Ishikawa (cell line): ENCODE measurements at regions not wholly inside any gene's neighbourhood (a gene's known extent, or its start where the extent isn't known, plus 50 kb on each side); places are given as distances from the start of the nearest gene placed in this dataset.

Experiments used
- NFIC ChIP-seq: IDR thresholded peaks from 2 replicates; pipeline ENCODE4 v1.6.1; 2012
- RAD21 ChIP-seq: IDR thresholded peaks from 2 replicates; pipeline ENCODE4 v1.6.1; 2012; ENCODE audit warnings: low read depth
- TCF12 ChIP-seq: IDR thresholded peaks from 2 replicates; pipeline ENCODE4 v1.6.1; 2012; ENCODE audit warnings: low read depth

DNA sequence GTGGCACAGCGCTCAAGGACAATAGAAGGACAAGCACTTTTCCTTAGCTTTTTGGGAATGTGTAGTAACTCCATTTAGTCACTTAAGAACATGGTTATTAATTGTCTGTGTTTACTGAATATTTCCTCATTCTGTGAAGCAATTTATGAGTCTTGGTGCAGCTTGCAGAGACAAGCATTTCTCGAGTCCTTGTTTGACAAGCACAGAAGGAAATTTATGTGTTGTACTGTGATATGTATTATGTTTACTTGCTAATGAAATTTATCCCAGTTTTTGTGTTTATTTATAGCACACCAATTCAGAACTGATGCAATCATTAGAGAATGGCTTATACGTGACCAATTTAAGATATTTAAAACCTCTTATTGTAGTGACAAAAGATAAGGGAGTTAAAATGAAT lies 168.6 kb downstream of the PRELID2 start:
- TF ChIP-seq TCF12 (no peak), NFIC (no peak), RAD21 (no peak)
